HG02981 (cell line): ENCODE measurements at regions not wholly inside any gene's neighbourhood (a gene's known extent, or its start where the extent isn't known, plus 50 kb on each side); places are given as distances from the start of the nearest gene placed in this dataset.
"Not testable (repeated sequence)": the region's sequence is repeated elsewhere in the genome, so short reads cannot be mapped to it uniquely, and the experiment has no call there.

Experiments used
- ATAC-seq: cut with Tn5 transposase; IDR thresholded peaks from one replicate; pipeline ENCODE4 v1.9.1; 2021; ENCODE audit warnings: mild to moderate bottlenecking, moderate library complexity; ENCODE audit not compliant: unreplicated experiment

- ATAC-seq, result no peak
Measured at GRCh38 chr1:101366513-101367215, 129.8 kb downstream of the S1PR1 start.

DNA sequence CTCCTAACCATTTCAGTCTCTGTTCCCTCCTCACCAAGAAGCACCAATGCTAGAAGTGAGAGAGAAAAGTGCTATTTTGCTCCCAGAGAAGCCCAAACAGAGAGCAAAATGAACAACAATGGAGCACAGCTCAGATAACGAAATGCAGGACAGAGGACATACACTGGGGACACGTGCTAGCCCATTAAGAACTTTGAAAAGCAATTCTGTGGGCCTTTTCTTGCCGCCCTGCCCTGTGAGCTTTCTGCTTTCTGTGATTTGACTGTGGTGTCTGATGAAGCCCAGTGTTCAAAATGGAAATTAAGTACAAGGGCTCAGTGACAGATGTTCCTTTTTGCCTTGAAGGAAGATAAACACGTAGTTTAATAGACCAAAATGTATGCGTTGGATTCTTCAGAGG is 130.8 kb downstream of the S1PR1 start:
- no peak for ATAC-seq

GRCh38 chr1:101370488-101370887 is 133.7 kb downstream of the S1PR1 start:
- no peak for ATAC-seq

GRCh38 chr1:101371259-101371658 is 134.4 kb downstream of the S1PR1 start:
- peak; percentile 96 for ATAC-seq

- no peak for ATAC-seq
Measured at GRCh38 chr1:101373570-101373969, 136.8 kb downstream of the S1PR1 start.

DNA sequence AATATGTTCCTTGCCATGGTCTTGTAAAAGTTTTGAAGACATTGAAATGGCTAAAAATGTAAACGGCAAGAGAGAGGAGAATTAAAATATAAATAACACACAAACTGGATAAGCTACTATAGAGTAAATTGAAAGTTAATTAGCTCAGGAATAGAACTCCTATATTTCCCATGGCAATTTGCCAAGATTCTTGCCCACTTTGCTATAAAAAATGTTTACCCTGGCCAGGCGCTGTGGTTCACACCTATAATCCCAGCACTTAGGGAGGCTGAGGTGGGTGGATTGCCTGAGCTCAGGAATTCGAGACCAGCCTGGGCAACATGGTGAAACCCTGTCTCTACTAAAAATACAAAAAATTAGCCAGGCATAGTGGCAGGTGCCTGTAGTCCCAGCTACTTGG is 138.6 kb downstream of the S1PR1 start:
- ATAC-seq, result not testable (repeated sequence)

GRCh38 chr1:101376121-101377083 is 139.6 kb downstream of the S1PR1 start:
- no peak for ATAC-seq

- ATAC-seq, result no peak
Measured at GRCh38 chr1:101377084-101377835, 140.4 kb downstream of the S1PR1 start.

GRCh38 chr1:101379037-101379436 is 142.2 kb downstream of the S1PR1 start:
- no peak for ATAC-seq

DNA sequence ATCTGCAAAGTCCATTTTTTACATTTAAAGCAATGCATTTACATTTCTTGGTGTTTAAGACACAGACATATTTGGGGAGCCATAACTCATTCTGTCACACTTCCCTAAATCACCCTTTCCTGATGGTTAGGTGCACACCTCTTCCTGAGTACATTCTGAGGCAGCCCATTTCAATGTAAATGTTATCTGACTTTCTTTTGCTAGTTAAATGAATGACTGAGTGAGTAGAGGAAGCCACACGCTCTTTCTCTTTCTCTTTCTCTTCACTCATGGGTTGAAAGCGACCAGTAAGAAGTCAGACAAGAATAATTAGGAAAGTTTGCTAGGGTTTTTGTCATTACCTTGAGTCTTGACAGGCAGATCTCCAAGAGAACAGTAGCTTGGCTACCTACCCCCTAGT is 143.1 kb downstream of the S1PR1 start:
- peak; percentile 98 for ATAC-seq

- ATAC-seq, result no peak
Measured at GRCh38 chr1:101382135-101382534, 145.3 kb downstream of the S1PR1 start.

DNA sequence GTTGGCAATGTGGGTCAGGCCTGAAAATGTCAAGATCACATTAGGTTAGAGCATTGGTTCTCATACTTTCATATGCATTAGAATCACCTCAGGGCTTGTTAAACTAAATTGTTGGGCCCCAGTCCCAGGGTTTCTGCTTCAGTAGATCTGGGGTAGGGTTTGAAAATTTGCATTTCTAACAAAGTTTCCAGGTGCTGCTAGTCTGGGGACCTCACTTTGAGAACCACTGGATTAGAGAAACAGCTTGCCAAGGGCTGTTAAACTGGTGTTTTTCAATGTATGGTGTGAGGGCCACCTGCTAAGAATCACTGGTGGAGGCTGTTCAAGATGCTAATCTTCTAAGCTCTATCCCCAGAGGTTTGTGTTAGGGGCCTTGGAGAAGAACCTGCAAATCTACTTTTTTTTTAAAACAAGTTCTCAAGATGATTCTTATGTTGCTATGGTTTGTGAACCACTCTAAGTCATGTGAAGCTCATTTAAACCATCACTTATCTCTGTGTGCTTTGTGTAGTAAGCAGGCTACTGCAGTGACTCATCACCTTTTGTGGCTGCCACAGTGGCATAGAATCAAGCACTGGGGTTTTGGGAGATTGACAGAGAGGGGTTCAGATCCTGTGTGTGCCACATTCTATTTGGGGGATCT is 152.2 kb downstream of the S1PR1 start:
- peak; percentile 88 for ATAC-seq

DNA sequence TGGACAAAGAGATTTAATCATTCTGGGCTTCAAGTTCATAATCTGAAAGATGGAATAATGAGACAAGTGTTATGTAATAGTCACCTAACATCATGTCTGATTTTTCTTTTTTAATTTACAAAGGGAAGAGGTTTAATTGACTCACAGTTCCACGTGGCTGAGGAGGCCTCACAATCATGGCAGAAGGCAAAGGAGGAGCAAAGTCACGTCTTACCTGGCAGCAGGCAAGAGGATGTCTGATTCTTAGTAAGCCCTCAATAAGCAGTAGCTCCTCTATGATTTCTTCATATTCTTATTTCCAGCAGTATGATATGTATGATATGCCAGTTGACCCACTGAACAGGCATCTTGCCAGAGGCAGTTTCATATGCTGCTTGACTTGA is 152.7 kb downstream of the S1PR1 start:
- ATAC-seq, result no peak

GRCh38 chr1:101392552-101392951 is 155.7 kb downstream of the S1PR1 start:
- no peak for ATAC-seq

- ATAC-seq, result no peak
Measured at GRCh38 chr1:101394041-101394440, 157.2 kb downstream of the S1PR1 start.

DNA sequence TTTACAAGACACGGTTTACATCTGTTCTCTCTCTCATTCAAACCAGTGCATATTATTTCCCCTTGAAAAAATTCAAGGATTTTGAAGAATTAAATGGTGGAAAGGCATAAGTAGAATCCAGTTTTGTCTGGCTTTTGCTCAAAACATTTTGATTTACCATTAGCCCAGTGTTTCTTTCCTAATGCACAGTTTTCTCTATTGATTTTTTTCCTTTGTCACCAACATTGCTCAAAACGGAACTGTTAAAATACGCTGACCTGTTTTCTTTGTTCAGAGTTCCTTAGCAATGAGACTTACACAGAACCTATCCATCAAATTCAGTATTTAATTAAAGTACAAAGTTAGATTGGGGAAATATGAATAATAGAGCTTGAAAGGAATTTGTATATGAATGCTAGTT is 162.4 kb downstream of the S1PR1 start:
- ATAC-seq, result no peak

- no peak for ATAC-seq
Measured at GRCh38 chr1:101406271-101406670, 169.5 kb downstream of the S1PR1 start.

DNA sequence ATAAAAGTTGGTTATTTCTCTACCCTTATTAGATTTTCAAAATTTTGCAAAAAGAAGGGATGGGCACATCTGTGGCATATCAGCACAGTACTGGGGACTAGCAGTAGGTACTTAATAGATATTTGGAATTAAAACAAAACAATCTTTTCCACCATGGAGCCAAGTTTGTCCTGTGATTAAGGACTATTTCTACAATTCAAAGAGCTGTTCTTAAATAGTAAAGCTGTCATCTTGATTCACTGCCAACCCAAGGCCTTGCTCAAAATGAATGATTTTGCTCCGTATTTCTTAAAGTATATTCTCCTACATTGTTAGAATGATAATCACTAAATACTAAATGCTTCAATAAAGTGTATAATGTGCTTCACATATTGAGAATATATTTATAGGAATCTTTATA is 169.9 kb downstream of the S1PR1 start:
- ATAC-seq, result no peak

- peak; percentile 73 for ATAC-seq
Measured at GRCh38 chr1:101407505-101408211, 170.8 kb downstream of the S1PR1 start.
